ENCODE measurements at regions not wholly inside any gene's neighbourhood (a gene's known extent, or its start where the extent isn't known, plus 50 kb on each side); places are given as distances from the start of the nearest gene placed in this dataset.

- H3K27me3 ChIP-seq (replicated peaks) = no peaks in the 10 kb centered on the region
- no peak overlapping the region for H3K4me3 ChIP-seq (ENCODE audit: low read depth, low read length)
- no peak for TF ChIP-seq CTCF (IDR thresholded peaks at IDR 0.05; ENCODE audit: low read depth, low read length, missing control alignments)
- H3K27ac ChIP-seq = no peak overlapping the region
- in situ Hi-C loops (cut with HindIII; ENCODE audit: low pct_ligation_motif_present, low sequenced_read_pairs) = no loop called here
- no peak for DNase-seq
- H3K36me3 ChIP-seq (replicated peaks) = no peaks in the 10 kb centered on the region
Measured at GRCh38 chr6:55969526-55969925, 94.1 kb upstream of the BMP5 start.

- in situ Hi-C loops (cut with HindIII; ENCODE audit: low pct_ligation_motif_present, low sequenced_read_pairs) = no loop called here
- H3K27me3 ChIP-seq (replicated peaks) = no peaks in the 10 kb centered on the region
- no peak overlapping the region for H3K27ac ChIP-seq
- no peak overlapping the region for H3K4me3 ChIP-seq (ENCODE audit: low read depth, low read length)
- DNase-seq = no peak
- no peak for TF ChIP-seq CTCF (IDR thresholded peaks at IDR 0.05; ENCODE audit: low read depth, low read length, missing control alignments)
- H3K36me3 ChIP-seq (replicated peaks) = no peaks in the 10 kb centered on the region
Measured at GRCh38 chr6:55968926-55969325, 93.5 kb upstream of the BMP5 start.

- no peak for DNase-seq
- in situ Hi-C loops (cut with HindIII; ENCODE audit: low pct_ligation_motif_present, low sequenced_read_pairs) = no loop called here
- no peak overlapping the region for H3K27ac ChIP-seq
- H3K27me3 ChIP-seq (replicated peaks) = no peaks in the 10 kb centered on the region
- no peak for TF ChIP-seq CTCF (IDR thresholded peaks at IDR 0.05; ENCODE audit: low read depth, low read length, missing control alignments)
- no peaks in the 10 kb centered on the region for H3K36me3 ChIP-seq (replicated peaks)
- no peak overlapping the region for H3K4me3 ChIP-seq (ENCODE audit: low read depth, low read length)
Measured at GRCh38 chr6:55964136-55964535, 88.7 kb upstream of the BMP5 start.

- peak; percentile 68 for TF ChIP-seq CTCF (IDR thresholded peaks at IDR 0.05; ENCODE audit: low read depth, low read length, missing control alignments)
- H3K27me3 ChIP-seq (replicated peaks) = no peaks in the 10 kb centered on the region
- in situ Hi-C loops (cut with HindIII; ENCODE audit: low pct_ligation_motif_present, low sequenced_read_pairs) = no loop called here
- DNase-seq = peak; percentile 12
- no peaks in the 10 kb centered on the region for H3K36me3 ChIP-seq (replicated peaks)
- H3K4me3 ChIP-seq (ENCODE audit: low read depth, low read length) = no peak overlapping the region
- H3K27ac ChIP-seq = no peak overlapping the region
Measured at GRCh38 chr6:55963301-55963700, 87.9 kb upstream of the BMP5 start.

GRCh38 chr6:55960344-55960743 lies 85.0 kb upstream of the BMP5 start:
- no peak for TF ChIP-seq CTCF (IDR thresholded peaks at IDR 0.05; ENCODE audit: low read depth, low read length, missing control alignments)
- no peak for DNase-seq
- Histone ChIP-seq H3K27ac (no peak overlapping the region), H3K4me3 (ENCODE audit: low read depth, low read length) (no peak overlapping the region), H3K36me3 (replicated peaks) (no peaks in the 10 kb centered on the region), H3K27me3 (replicated peaks) (no peaks in the 10 kb centered on the region)
- in situ Hi-C loops (cut with HindIII; ENCODE audit: low pct_ligation_motif_present, low sequenced_read_pairs) = no loop called here

- no peak overlapping the region for H3K4me3 ChIP-seq (ENCODE audit: low read depth, low read length)
- no peaks in the 10 kb centered on the region for H3K36me3 ChIP-seq (replicated peaks)
- no peaks in the 10 kb centered on the region for H3K27me3 ChIP-seq (replicated peaks)
- no peak for TF ChIP-seq CTCF (IDR thresholded peaks at IDR 0.05; ENCODE audit: low read depth, low read length, missing control alignments)
- in situ Hi-C loops (cut with HindIII; ENCODE audit: low pct_ligation_motif_present, low sequenced_read_pairs) = no loop called here
- no peak overlapping the region for H3K27ac ChIP-seq
- DNase-seq = no peak
Measured at GRCh38 chr6:55958790-55959189, 83.4 kb upstream of the BMP5 start.
